Muscle of back (tissue), 3 donors: ENCODE measurements at regions not wholly inside any gene's neighbourhood (a gene's known extent, or its start where the extent isn't known, plus 50 kb on each side); places are given as distances from the start of the nearest gene placed in this dataset.

ENCODE experiments used
- DNase-seq, 3 donors: peaks; one replicate each; pipeline versions ENCODE4 v3.0.0 to v3.0.0-alpha.2; 2013

- DNase-seq: no peak
Observed at GRCh38 chr6:145469021-145469420, 266.3 kb downstream of the EPM2A start.

- DNase-seq: no peak
Observed at GRCh38 chr6:145475794-145476396, 259.4 kb downstream of the EPM2A start.

- DNase-seq: no peak
Observed at GRCh38 chr6:145480024-145480423, 255.3 kb downstream of the EPM2A start.

DNA sequence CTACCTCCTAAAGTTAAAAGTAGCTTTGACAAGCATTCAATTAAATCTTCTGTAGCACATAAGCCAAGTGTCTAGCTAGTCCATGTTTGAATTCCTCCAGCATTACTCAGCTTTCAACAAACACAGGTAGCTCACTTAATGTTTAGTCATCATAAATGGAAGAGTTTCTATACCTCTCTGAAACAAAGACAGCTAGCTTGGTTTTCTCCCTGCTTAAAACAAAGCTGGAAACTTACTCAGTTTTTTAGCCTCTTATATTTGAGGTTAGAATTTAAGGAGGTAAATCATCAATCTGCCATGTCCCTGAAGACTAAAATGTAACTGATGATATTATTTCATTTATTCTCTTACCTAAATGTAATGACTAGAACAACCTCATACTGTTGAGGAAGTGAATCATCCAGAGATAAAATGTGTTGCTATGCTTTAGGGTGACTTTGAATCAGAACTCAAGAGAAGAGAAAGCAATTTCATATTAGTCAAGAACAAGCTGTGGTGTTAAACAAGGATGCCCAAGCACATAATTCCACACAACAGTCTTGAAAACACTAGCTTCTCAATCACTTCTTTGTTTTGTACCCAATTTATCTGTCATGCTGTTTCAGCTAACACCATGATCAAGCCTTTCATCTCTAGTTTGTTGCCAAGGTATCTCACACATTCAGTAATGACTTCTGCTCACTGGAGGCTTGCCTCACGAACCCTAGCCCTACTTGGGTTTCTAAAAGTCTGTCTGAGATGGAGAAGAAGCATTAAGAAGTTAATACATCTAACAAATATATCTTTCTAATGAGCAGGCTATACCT, 251.9 kb downstream of the EPM2A start:
- DNase-seq: no peak

GRCh38 chr6:145485288-145485687, 250.0 kb downstream of the EPM2A start:
- no peak for DNase-seq

GRCh38 chr6:145486306-145486705, 249.0 kb downstream of the EPM2A start:
- no peak for DNase-seq

DNA sequence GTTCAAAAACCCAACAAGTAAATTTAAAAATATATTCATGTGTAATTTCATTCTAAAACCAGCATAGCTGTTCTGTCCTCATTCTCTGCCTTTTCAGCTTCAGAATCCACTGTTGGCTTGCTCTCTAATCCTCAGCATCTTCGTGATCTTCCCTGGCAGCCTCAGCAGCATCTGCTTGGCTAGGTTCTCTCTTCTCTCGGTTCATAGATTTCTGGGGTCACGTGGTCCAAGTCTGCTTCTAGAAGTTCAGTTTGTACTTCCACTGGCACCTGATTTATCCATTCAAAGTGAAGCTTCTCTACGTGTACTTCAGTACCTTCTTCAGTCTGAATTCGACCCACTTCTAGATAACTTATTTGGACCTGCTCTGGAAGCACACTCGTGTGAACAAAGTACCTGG, 245.7 kb downstream of the EPM2A start:
- peak in 2 of 3 donors; percentile 13 to 37 for DNase-seq

DNA sequence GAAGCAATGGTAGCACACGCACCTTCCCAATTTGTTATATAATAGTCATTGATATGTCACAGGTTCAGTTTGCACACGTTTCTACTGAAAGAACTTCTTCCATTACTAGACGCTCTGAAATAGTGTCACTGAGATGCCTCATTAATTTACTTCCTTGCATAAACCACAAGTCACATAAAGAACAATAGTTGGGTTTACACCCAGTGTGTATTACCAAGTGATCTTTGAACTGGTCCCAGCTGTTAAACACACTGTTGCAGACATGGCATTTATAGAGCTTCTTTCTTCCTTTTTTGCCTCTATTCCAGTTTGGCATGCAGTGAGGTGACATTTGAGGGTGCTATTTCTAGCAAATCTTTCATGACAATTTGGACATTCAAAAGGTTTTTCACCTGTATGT, 245.3 kb downstream of the EPM2A start:
- DNase-seq: no peak

DNA sequence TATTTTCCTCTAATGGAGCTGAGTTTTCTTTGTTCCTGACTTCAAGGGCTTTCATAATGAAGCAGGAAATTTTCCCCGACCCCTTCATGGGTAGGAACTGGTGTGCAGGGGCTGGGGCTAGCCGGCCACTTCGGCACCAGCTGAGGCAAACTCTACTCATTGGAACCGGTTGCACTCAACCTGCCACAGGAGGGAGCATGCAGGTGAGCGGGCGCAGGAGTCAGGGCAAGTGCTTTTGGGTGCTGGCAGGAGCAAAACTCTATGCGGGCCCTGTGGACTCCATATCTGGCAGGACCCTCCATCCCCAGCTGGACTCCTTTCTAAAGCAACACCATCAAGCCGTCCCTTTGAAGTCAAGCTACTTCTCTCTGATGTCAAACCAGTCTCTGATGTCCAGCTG, 244.2 kb downstream of the EPM2A start:
- DNase-seq: no peak

GRCh38 chr6:145497006-145497405, 238.3 kb downstream of the EPM2A start:
- DNase-seq: no peak

GRCh38 chr6:145498425-145498824, 236.9 kb downstream of the EPM2A start:
- DNase-seq: no peak

DNA sequence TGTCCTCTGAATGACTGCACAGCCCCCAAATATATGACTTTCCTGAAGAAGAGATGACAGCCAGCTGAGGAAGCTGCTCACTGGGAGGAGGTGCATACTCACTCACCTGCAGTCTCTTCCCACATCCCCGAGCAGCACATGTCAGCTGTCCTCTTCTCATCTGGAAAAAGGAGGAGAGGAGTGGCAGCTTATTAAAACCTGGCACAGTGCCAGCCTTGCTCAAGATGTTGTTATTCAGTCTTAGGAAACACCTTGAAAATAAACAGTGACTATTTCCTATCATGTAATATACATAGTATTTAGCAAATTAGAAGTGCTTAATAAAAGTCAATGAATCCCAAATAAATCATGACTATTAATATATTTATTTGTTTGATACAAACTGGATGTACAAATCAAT, 232.9 kb downstream of the EPM2A start:
- DNase-seq: peak in 1 of 3 donors; percentile 26

- no peak for DNase-seq
Observed at GRCh38 chr6:145506136-145506535, 229.2 kb downstream of the EPM2A start.

GRCh38 chr6:145506565-145506964, 228.8 kb downstream of the EPM2A start:
- peak in 2 of 3 donors; percentile 21 to 54 for DNase-seq

- DNase-seq: no peak
Observed at GRCh38 chr6:145507239-145507638, 228.1 kb downstream of the EPM2A start.

DNA sequence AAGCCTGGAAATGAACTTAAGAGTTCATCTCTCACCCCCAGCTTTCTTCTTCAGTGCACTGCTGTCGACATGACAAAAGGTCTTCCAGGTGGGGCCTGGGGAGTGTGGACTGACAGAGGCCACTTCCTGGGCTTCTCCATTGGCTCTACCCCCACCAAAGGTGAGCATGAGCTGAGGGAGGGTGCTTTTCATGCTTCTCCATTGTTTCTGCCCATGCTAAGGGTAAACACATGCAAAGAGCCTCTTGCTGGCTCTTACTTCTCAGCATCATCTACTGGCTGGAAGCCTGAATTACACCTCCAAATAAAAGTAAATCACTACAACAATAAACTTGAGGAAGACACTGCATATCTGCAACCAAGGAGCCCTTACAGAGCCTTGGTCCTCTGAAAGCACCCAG, 227.2 kb downstream of the EPM2A start:
- no peak for DNase-seq

DNA sequence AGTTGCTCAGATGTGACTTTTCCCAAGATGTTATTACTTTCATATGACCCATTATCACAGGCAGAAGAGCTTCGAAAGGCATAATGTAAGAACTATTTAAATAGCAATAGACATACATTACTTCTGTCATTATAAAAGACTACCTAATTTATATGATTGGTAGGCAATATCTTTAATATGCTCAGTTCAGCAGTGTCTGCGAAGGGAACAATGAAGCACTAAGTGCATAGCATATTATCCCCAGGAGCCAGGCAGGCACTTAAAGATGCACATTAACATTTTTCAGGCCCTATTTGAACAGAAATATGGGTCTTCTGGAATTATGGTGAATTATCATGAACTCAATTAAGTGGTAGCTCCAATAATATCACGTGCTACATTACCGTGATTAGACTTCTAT, 217.8 kb downstream of the EPM2A start:
- DNase-seq: no peak

GRCh38 chr6:145525038-145525437, 210.3 kb downstream of the EPM2A start:
- DNase-seq: no peak

DNA sequence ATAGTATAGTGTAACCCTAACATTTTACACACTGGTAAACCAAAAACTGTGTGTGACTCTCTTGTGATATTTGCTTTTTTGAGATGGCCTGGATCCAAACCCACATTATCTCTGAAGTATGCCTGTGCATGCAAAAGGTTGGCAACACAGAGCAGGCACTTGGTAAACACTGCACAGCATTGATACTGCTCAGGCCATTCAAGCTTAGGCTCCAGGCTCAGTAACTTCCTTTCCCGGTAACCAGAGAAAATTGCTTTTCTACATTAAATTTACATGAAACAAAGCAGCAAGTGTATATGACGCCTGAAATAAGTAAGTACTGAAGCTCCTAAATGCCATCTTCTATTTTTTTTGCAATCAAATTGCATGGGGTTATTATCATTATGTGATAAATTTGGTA, 205.7 kb downstream of the EPM2A start:
- DNase-seq: no peak

DNA sequence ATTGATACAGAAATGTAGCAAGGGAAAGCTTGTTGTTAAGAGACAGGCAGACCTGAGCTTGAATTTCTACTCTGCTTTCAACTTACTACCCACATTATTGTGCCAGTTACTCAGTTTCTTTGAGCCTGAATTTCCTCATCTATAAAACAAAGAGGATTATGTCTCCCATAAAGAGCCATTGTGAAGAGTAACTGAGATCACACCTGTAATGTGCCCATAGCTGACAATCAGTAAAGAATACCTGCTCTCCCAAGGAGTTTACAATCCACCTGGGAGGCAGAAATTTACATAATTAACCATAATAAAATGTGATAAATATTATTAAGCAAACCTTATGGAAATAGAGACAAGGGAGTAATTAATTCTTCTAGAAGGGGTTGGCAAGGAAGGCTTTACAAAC, 204.9 kb downstream of the EPM2A start:
- no peak for DNase-seq

DNA sequence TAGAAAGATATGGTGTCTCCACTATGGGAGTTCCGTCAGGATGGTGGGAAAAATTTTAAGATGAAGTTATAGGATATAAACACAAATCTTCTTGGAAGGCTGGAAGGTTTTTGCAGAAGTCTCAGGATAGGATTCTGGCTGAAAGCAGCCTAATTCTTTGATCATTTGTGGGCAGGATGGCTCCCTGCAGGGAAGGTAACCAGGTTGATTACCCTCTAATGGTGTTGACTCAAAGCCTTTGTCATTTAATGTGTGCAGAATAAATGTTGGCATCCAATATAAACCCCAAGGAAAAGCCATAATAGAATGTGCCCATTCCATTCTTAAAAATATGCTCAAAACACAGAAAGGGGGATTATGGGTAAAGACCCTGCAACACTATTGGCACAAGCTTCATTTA, 204.3 kb downstream of the EPM2A start:
- no peak for DNase-seq

DNA sequence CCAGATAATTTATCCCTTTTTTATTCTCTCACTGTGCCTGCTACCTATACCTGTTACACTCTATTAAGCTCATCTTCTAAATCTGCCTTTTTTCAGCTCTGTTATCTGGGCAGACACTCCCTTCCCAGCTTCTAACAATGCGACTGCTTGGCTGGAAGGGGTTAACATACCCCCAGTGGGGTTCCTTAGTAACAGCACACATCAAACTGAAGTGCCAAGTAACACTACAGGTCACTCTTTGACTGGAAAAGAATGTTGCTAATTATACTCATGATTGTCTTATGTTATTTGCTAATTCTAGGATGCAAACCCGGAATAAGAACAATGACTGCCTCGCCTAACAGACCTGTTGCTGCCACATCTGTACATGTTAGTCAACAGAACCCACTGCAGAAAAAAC, 203.5 kb downstream of the EPM2A start:
- no peak for DNase-seq

DNA sequence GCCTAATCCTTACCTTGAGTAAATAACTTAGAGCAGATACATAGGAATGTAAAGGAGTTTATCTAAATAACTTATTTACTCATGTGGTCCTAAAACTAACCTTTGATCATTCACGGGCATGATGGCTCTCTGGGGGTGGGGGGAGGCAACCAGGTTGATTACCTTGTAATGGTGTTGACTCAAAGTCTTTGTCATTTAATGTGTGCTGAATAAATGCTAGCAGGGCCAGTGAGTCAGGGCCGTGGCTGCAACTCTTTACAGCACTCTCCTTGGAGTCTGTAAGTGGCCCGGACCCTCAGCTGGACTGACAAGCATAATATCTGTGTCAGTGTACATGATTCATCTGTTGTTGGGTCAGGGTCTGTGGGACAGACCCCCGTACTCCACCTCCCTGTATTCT, 203.0 kb downstream of the EPM2A start:
- no peak for DNase-seq

DNA sequence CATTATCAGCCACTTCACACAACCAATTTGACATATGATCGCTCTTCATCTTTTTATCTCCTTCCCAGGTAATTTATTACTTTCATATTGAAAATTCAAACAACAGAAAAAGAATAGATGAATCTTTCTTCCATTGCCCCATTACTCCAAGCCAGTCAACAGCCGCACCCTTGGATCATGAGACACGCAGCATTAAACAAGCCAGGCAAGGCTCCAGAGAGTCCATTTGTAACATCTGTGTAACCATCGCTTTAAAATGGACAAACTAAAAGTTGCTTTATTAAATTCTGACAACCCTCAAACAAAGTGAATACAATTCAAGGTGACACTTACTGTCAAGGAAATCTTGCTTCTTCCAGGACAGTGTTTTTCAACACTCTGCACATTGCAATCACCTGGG, 200.3 kb downstream of the EPM2A start:
- peak; percentile 22 to 65 (median 33) for DNase-seq
